ENCODE measurements at regions not wholly inside any gene's neighbourhood (a gene's known extent, or its start where the extent isn't known, plus 50 kb on each side); places are given as distances from the start of the nearest gene placed in this dataset.

- no peak for TF ChIP-seq CTCF (IDR thresholded peaks at IDR 0.05)
Observed at GRCh38 chr3:147509448-147509847, 100.3 kb downstream of the ZIC1 start.

- no peak for TF ChIP-seq CTCF (IDR thresholded peaks at IDR 0.05)
Observed at GRCh38 chr3:147513785-147514184, 104.6 kb downstream of the ZIC1 start.

- no peak for TF ChIP-seq CTCF (IDR thresholded peaks at IDR 0.05)
Observed at GRCh38 chr3:147514366-147515160, 105.4 kb downstream of the ZIC1 start.

GRCh38 chr3:147518465-147518864, 109.3 kb downstream of the ZIC1 start:
- TF ChIP-seq CTCF (IDR thresholded peaks at IDR 0.05) = no peak

GRCh38 chr3:147521646-147522045, 112.5 kb downstream of the ZIC1 start:
- TF ChIP-seq CTCF (IDR thresholded peaks at IDR 0.05) = no peak

GRCh38 chr3:147529551-147529950, 120.4 kb downstream of the ZIC1 start:
- no peak for TF ChIP-seq CTCF (IDR thresholded peaks at IDR 0.05)

- no peak for TF ChIP-seq CTCF (IDR thresholded peaks at IDR 0.05)
Observed at GRCh38 chr3:147538034-147538433, 128.9 kb downstream of the ZIC1 start.

GRCh38 chr3:147540921-147541320, 131.8 kb downstream of the ZIC1 start:
- no peak for TF ChIP-seq CTCF (IDR thresholded peaks at IDR 0.05)
